Activated CD8-positive, alpha-beta memory T cell treated with anti-CD3 and anti-CD28 coated beads for 48 hours (primary cell): ENCODE measurements at regions not wholly inside any gene's neighbourhood (a gene's known extent, or its start where the extent isn't known, plus 50 kb on each side); places are given as distances from the start of the nearest gene placed in this dataset.

Source experiments
- DNase-seq, 3 experiments: peaks; one replicate each; pipeline ENCODE4 v3.0.0-alpha.2; 2020; ENCODE audit warnings: low read depth in 2 of 3, low spot score in 2 of 3

DNA sequence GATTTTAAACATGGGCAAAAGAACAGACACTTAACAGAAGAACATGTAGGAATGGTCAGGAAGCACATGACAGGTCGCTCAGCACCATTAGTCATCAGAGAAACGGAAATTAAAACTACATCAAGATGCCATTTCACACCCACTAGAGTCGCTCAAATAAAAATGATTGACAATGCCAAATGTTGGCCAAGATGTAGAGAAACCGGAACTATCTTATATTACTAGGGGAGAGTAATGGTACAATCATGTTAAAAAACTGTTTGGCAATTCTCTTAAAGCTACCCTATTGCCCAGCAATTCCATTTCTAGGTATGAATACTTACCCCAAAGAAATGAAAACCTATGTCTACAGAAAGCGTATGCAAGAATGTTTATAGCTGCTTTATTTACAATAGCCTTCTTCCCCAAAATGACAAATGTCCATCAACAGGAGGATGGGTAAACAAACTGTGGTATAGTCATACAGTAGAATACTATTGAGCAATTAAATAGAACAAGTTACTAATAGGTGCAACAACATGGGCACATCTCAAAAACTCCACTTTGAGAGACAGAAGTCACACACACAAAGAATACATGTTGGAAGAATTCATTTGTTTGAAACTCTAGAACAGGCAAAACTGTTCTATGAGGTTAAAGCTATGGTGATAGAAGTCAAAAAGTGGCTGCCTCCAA lies 92.8 kb downstream of the ETS2 start:
- DNase-seq: no peak

DNA sequence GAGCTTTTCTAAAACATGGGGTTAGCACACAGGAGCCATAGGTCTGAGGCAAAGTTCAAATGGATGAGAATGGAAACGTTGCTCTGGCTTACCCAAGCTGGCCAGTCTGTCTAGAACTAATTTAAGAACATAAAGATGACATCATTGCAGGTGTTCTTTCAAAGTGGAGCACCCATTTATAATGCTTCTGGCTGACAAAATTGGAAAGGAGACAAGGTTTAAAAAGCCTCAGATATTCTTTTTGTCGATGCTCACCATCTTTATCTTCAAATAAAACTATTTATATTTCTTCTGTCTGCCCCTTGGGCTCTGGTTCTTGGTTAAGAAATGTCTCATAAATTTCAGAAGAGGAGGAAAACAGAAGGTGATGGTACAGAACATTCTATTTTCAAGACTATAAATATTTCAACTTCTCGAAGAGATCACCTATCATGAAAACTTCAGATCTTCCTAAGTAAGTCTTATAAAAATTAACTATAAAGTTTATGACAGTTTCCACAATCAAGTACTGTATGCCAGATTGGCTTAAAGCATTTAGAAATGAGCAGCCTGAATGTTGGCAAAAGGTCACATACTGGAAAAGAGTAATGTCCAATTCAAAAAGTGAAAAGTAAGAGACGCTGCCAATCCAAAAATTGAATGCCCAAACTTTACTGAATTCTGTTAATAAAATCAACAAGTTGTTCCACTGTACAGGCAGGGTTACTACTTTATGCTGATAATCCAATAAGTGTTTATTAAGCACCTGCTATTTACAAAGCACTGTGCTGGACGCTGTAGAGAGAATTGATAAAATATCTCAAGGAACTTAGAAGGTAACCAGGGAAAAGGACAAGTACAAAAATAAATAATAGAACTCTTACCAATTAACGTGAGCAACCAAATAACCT lies 92.0 kb downstream of the ETS2 start:
- no peak for DNase-seq

DNA sequence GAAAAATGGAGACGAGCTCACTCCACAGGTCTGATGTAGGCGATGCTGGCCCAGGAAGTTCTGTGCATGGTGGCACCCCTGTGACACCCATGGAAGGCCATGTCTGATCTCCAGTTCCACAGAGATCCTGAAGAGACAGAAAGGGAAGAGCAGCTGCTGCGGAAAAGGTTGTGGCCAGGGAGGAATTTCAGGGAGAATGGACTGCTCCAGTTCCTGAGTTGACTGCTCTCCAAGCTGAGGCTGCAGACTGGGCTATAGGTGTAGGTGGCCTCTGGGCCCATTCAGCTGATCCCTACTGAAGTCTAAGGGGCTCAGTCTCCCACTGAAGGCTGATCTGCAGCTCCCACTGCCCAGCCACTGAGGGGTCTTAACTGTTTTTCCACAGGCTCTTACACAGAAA lies 89.2 kb downstream of the ETS2 start:
- no peak for DNase-seq

DNA sequence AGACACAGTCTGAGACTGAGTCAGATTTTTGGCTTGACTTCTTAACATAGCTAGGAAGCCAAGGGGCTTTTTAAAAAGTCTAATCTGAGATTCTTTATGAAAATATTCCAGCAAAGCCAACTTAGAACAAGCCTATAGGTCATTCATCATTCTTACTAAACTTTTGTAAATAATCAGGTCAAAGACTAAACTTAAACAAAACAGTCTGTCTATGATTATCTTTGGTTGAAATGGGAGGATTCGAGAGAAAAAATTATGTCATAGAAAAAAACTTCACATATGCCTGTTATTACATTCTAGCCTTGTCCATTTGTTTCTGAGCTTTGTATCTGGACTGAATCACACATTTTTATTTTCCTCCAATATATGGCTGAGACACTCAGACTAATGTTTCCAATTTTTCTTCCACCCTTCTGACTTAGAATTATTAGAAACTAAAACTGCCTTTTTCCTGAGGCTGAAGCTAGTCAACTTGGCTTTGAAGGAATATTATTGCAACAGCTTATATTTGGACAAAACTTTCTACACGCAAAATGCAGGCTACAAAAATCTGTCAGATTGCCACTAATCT lies 83.3 kb downstream of the ETS2 start:
- no peak for DNase-seq

DNA sequence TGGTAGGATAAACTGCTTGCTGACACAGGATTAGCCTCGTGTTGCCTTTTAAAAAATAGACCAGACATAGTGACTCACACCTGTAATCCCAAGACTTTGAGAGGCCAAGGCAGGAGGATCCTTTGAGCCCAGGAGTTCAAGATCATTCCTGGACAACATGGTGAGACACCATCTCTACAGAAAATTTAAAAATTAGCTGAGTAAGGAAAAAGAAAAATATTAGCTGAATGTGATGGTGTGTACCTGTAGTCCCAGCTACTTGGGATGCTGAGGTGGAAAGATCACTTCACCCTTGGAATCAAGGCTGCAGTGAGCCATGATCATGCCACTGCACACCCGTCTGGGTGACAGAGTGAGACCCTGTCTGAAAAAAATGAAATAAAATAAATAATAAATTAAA lies 82.0 kb downstream of the ETS2 start:
- DNase-seq: no peak

DNA sequence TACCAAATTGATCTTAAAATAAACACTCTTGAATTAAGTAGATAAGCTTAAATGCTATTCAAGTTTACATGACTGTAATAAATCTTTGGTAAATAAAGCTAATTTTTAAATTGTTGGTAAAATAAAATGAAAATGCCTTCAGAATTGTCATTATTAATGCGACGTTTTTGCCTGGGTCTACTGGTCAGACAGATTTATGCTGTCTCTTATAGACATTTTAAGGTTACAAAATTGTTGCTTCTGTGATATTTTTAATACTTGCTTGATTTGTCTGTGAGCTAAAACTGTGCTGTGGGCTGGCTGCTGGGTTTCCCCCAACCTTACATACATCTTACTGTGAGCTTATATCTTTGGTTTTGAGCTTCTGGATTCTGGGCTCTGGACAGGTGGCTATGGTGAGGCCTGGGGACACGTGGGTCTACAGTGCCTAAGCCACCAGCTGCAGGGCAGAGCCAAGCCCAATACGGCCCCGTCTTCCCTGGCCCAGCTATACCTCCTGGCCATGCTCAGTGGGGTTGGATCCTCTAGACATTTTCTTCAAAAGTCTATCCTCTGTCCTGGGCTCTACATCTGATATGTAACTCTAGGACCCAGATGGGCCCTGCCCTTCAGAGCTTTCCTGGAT lies 81.4 kb downstream of the ETS2 start:
- DNase-seq: no peak

DNA sequence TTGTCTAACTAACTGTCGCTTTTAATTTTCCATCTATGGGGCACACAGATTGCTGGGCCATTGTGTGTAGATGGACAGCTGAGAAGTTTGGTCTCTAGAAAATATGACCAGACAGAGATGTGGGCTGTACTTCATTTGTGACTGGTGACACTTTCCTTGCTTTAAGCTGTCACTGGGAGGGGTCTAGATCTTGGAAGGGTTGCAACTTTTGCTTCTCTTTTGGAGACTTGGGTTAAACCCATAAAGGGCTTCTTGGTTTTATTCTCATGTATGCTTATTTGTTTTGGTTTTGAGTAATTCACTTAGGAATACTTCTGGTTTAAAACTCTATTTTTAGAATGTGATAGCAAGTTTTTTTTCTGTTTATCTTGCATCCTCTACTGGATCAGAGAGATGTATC lies 80.2 kb downstream of the ETS2 start:
- no peak for DNase-seq

DNA sequence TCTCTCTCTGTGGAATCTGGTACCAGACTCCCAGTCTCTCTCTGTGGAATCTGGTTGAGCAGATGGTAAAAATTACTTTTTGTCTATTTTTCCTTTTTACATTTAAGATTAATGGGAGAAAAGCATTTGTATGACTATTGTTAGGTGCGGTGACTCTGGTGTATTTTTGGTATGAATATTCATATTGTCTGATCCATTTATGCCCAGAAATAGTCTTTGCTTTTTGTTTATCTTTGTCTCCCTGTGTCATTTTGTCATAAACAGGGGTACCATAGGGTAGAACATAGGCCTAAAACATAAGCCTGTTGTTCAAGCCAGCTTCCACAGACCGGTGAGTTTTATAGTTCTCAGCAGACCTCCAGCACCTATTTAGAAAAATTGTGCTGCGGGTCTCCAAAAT lies 78.7 kb downstream of the ETS2 start:
- DNase-seq: no peak

DNA sequence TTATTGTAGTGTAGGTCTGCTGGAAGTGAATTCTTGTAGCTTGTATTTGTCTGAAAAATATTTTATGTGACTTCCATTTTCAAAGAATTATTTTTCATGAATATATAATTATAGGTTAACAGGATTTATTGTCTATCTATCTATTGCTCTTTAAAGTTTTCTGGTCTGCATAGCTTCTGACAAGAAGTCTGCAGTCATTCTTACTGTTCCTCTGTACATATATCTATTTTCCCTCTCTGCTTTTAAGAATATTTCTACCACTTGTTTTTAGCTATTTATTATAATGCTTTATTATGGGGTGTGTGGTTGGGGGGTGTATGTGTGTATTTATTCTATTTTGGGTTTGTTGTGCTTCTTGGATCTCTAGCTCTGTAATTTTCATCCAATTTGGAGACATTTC lies 77.4 kb downstream of the ETS2 start:
- DNase-seq: no peak

DNA sequence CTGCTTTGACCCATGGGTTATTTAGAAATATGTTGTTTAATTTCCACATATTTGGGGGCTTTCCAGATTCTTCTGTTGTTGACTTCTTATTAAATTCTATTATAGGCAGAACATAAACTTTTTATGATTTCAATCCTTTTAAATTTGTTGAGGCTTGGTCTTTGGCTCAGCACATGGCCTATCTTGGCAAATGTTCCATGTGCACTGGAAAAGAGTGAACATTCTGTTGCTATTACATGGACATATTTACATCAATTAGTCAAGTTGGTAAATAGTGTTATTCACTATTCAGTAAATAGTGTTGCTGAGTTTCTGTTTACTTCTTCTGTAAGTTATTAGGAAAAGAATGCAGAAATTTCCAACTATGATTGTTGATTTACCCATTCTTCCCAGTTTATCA lies 75.4 kb downstream of the ETS2 start:
- no peak for DNase-seq

DNA sequence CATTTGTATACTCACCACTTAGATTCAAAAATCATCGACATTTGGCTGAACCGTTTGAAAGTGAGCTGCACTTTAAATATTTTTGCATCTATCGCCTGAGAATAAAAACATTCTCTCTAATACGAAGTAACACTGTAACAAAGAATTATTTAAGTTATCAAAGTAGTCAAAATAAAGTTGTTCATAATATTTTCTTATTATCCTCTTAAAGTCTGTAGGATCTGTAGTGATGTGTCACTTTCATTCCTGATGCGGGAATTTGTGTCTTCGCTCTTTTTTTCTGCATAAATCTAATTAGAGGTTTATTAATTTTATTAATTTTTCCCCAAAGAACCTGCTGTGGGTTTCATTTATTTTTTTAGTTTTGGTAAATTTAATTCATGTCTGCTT lies 74.8 kb downstream of the ETS2 start:
- no peak for DNase-seq

DNA sequence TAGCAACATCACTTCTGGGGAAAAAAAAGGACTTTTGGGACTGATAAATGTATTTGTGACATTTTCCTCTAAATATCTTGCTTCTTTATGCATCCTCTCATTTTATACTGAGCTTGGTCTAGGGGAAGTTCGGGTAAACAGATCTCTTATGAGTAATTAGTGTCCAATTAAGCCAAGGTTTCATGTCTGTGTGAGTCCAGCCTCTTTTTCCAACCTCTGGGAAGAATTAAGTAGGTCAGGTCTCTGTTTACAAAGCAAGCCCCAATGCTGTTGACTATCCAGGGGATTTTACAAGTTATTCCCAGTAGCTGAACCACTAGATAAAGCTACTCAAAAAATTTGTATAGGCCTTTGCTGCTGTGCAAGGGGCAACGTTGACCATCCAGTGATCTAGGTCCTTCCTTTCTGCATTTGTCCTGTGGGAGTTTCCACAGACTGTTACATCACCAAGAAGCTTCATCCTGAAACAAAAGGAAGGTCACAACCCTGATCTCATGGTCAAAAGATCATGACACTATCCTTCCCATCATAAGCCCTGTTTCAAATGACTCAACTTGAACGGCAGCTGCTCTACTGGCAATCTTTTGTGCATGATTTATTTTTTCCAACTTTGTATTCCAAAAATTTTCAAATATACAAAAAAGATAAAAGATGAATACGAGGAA lies 74.3 kb downstream of the ETS2 start:
- no peak for DNase-seq

DNA sequence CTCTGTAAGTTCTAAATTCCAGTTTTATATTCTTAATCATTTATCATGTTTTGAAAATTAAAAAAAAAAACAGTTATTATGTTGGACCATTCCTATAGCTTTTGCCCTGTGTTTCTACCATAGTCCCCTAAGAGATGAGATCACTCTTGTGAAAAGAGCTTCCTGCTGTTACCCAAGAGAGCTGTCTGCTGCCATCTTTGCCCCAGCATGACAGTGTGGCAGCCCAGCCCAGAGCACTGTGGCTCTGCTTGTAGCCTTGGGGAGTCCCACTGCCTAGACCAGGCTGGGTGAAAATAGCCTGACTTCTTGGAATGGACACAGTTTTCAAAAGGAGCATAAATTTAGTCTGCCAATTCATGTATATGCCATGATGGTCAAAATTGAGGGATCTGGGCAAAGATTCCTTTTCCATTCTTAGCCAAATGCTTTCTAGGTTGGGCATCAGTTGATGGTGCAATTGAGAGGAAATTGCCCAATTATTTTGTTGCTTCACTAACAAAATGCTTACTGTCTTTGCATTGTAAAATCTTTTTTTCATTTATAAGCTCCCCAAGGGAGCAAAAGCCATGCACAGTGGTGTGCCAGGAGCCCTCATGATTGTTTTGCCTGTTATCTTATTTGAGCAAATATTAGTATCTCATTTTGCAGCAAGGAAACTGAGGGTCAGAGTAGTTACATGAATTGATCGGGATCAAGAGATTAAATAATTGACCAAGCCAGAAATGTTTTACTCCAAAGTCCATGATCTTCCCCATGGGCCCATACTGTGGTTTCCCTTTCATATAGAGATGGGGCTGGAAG lies 72.8 kb downstream of the ETS2 start:
- DNase-seq: no peak

DNA sequence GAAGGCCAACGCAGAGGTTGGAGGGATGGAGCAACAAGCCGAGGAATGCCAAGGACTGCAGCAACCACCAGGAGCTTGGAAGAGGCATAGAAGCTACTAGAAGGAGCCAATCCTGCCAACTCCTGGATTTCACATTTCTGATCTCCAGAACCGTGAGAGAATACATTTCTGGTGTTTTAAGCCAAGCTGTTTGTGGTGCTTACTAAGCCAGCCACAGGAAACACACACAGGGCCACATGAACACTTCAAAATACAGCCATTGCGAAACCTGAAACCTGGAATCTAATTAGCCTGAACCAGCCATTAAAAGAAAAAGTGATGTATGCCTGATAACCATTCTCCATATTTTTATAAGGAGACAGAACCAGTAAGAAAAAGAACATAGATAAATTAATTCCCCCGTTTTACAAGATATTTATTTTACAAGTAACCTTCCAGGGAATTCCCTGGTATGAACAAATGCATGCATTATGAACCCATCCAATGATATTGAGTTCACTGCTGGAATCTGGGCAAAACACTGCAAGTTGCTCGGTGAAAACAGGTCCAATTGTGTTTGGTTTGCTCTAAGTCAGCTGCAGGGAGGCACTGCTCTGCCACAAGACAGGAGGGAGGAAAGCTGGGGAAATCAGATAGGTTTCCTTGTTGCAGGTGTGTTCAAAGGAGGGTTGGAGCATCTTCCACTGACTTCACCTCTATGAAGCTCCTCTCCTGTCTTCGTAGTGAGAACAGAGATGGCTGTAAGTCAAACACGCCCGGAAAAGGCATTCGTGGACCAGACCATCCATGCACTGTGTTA lies 70.2 kb downstream of the ETS2 start:
- no peak for DNase-seq
